K562 (cell line): ENCODE measurements at regions not wholly inside any gene's neighbourhood (a gene's known extent, or its start where the extent isn't known, plus 50 kb on each side); places are given as distances from the start of the nearest gene placed in this dataset.

Experiments used
- ATAC-seq: fragments of 200-7000 bp; cut with Tn5 transposase; 3 replicates; pipeline ENCODE4 v1.9.1; 2020; ENCODE audit warnings: moderate library complexity
- BruUV-seq: library from RNA; stranded (reverse); fragments of 400-500 nt; replicated peaks from 2 replicates; lab custom pipeline; 2021; lab: Mats Ljungman, UMichigan
- CTCF ChIA-PET: fragments of 300-600 bp; formaldehyde crosslinking; extraction: SDS; loops from one replicate; lab custom pipeline; 2021; ENCODE audit warnings: low intra/inter-chr PET ratio; lab: Yijun Ruan, JAX
- POLR2A ChIA-PET: fragments of 300-600, 350-650 bp; sonication (Branson Sonifier 250); formaldehyde crosslinking; extraction: SDS; loops from one replicate; lab custom pipeline; 2021; ENCODE audit warnings: antibody characterized with exemption, inconsistent platforms; lab: Yijun Ruan, JAX
- DNase-seq, 4 experiments: peaks; one replicate each; pipeline versions ENCODE4 v3.0.0 to v3.0.0-alpha.2; 2011 to 2018; ENCODE audit warnings: low spot score in 3 of 4, mixed read lengths in 3 of 4; ENCODE audit errors: extremely low read depth in 1 of 4
- FAIRE-seq: peaks from 2 replicates; lab custom pipeline; 2011; peaks lifted over from hg19 to GRCh38; lab: Jason Lieb, UNC
- H2AFZ ChIP-seq: 2 replicates; pipeline ENCODE4 v1.6.0; 2011; ENCODE audit warnings: low read depth, low read length, control low read depth, inconsistent platforms
- H3K27ac ChIP-seq: fragments of 200-600 bp; 3 replicates; pipeline ENCODE4 v1.8.0; 2011; ENCODE audit warnings: low read depth, mild to moderate bottlenecking, control low read depth, inconsistent platforms, low read length, moderate library complexity, mixed read lengths; ENCODE audit errors: extremely low read depth
- H3K27me3 ChIP-seq, 2 experiments: fragments of 300-600 bp in 1 of 2; 2 replicates in 1 of 2; 3 replicates in 1 of 2; pipeline versions ENCODE4 v1.6.0 to v1.8.0; 2011; ENCODE audit warnings: inconsistent platforms in 2 of 2, low read length in 2 of 2, mild to moderate bottlenecking in 1 of 2, mixed read lengths in 1 of 2, moderate library complexity in 1 of 2; ENCODE audit not compliant: control insufficient read depth in 2 of 2, insufficient read depth in 2 of 2
- H3K36me3 ChIP-seq: fragments of 300-600 bp; 3 replicates; pipeline ENCODE4 v1.8.0; 2011; ENCODE audit warnings: mild to moderate bottlenecking, low read length, inconsistent platforms; ENCODE audit not compliant: control insufficient read depth, insufficient read depth
- H3K4me1 ChIP-seq, 2 experiments: fragments of 200-600 bp in 1 of 2; replicated peaks in 1 of 2; 2 replicates in 1 of 2; 3 replicates in 1 of 2; pipeline versions ENCODE4 v1.5.1 to v1.8.0; 2011; ENCODE audit warnings: inconsistent platforms in 2 of 2, low read length in 2 of 2, mild to moderate bottlenecking in 1 of 2, mixed read lengths in 1 of 2, moderate library complexity in 1 of 2; ENCODE audit not compliant: control insufficient read depth in 2 of 2, insufficient read depth in 2 of 2
- H3K4me2 ChIP-seq: 2 replicates; pipeline ENCODE4 v1.6.1; 2011; ENCODE audit warnings: low read length, control low read depth, inconsistent platforms, mixed read lengths; ENCODE audit not compliant: insufficient read depth
- H3K4me3 ChIP-seq: fragments of 200-600 bp; sonication (generic), shearing (Covaris generic); 2 replicates; pipeline ENCODE4 v1.5.1; 2016; ENCODE audit warnings: control low read depth, inconsistent platforms
- H3K79me2 ChIP-seq: fragments of 200-600 bp; 3 replicates; pipeline ENCODE4 v1.8.0; 2011; ENCODE audit warnings: low read length, inconsistent platforms; ENCODE audit not compliant: control insufficient read depth, insufficient read depth
- H3K9ac ChIP-seq, 2 experiments: 2 replicates each; pipeline versions ENCODE4 v1.6.0 to v1.6.1; 2011; ENCODE audit warnings: low read depth in 2 of 2, low read length in 2 of 2, control low read depth in 1 of 2, inconsistent platforms in 1 of 2, mild to moderate bottlenecking in 1 of 2, mixed read lengths in 1 of 2; ENCODE audit not compliant: insufficient read depth in 1 of 2
- H3K9me1 ChIP-seq: one replicate; pipeline ENCODE4 v1.6.0; 2011; ENCODE audit warnings: inconsistent platforms, mild to moderate bottlenecking, low read length, moderate library complexity; ENCODE audit not compliant: control insufficient read depth, insufficient read depth
- H3K9me3 ChIP-seq: replicated peaks from 2 replicates; pipeline ENCODE4 v1.5.1; 2011; ENCODE audit warnings: low read depth, low read length, inconsistent platforms; ENCODE audit not compliant: control insufficient read depth, insufficient read depth
- H4K20me1 ChIP-seq: replicated peaks from 2 replicates; pipeline ENCODE4 v1.6.1; 2011; ENCODE audit warnings: low read length, inconsistent platforms, mixed read lengths; ENCODE audit not compliant: control insufficient read depth, insufficient read depth
- CEBPG ChIP-seq, 3 experiments: fragments of 200-800 bp in 1 of 3; sonication (Bioruptor generic) in 1 of 3; sonication (generic) in 1 of 3; formaldehyde crosslinking in 1 of 3; IDR thresholded peaks in 2 of 3; conservative IDR thresholded peaks in 1 of 3; 2 replicates each; pipeline versions ENCODE4 v1.6.1 to v1.8.0; 2016 to 2022; ENCODE audit warnings: missing compliant biosample characterization in 2 of 3, missing genetic modification characterization in 2 of 3, mild to moderate bottlenecking in 1 of 3, missing genetic modification reagents in 1 of 3
- NEUROD1 ChIP-seq: fragments of 150-350 bp; IDR thresholded peaks from 2 replicates; pipeline ENCODE4 v1.6.1; 2014; ENCODE audit warnings: borderline replicate concordance, low read length, low read depth; ENCODE audit not compliant: partially characterized antibody
- ZNF584 ChIP-seq: fragments of 200-800 bp; sonication (Bioruptor generic); IDR thresholded peaks from 2 replicates; pipeline ENCODE4 v1.6.1; 2016; ENCODE audit warnings: low read depth, mild to moderate bottlenecking, missing genetic modification characterization, missing compliant biosample characterization
- WGBS: fragments of 100-300 bp; shearing (Covaris generic); methylation state at CpG from one replicate; pipeline ENCODE4 v1.1.6; 2016; ENCODE audit warnings: low coverage, mixed read lengths; ENCODE audit not compliant: insufficient coverage; ENCODE audit errors: missing lambda C conversion rate; 5-methylcytosine and 5-hydroxymethylcytosine counted together
- in situ Hi-C: fragments of 300-500 bp; cut with MboI; formaldehyde crosslinking; loops from 4 replicates; pipeline ENCODE4 v1.15.0; 2018; ENCODE audit warnings: inconsistent platforms, mixed read lengths
- intact Hi-C: fragments of 100-400 bp; cut with micrococcal nuclease; formaldehyde crosslinking; loops from 2 replicates; pipeline ENCODE4 v1.14.2; 2022

DNA sequence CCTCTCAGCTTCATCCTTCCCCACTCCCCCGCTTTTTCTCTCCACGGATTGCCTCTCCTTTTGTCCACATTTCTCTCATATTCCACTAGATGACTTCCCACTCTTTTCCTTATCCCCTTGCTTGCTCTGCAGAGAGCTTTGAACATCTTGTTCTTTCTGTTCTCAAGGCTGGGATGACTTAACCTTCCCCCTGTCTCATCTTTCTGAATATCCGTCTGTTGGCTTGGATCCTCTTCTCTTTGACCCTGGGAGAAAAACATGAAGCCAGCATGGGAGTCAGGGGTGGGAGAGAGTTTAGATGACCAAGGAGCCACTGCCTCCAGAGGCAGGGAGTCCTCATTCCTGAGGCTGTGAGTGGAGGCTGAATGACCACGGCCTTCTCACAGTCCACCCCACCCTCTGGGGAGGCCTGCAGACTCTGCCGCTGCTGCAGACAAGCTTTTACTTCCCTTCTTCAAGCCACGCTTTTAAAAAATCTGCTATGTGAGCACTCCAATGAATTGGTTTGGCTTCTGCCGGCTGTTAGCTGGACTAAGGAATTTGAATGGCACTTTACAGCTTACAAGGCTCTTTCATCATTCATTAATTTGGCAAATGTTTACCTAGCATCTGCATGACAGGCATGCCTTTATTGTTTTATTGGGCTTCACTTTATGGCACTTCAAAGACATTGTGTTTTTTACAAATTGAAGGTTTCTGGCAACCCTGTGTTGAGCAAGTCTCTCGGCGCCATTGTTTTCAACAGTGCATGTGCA, 111.6 kb upstream of the SLC6A6 start:
- TF ChIP-seq ZNF584 (CRISPR knock-in tag) (peak; percentile 57), CEBPG (CRISPR knock-in tag; IDR thresholded peaks at IDR 0.05) (peak; percentile 25; the same call in 1 of the 2 replicates), CEBPG (tag; conservative IDR thresholded peaks at IDR 0.05 in 1 of 2, IDR thresholded peaks at IDR 0.05 in 1 of 2) (peak in 1 of 2 experiments; percentile 61; a peak in 2 of 4 replicates), NEUROD1 (no peak)
- ChIA-PET CTCF (no interaction called here), POLR2A (interaction anchor here (0.6 to 1.9 kb wide), 9 partner anchors 13 to 325 kb away, joined by 3 to 5 read pairs (median 3); partner anchors contain the start of genes LSM3 and XPC)
- no peak overlapping the region for H3K4me2 ChIP-seq
- intact Hi-C loops (no loop called here), in situ Hi-C loops (no loop called here)
- H3K79me2 ChIP-seq: no peaks in the 10 kb centered on the region
- DNase-seq: no peak
- peak overlapping the region; percentile 16; the same call in 1 of the 2 replicates for H2AFZ ChIP-seq
- BruUV-seq: no TSS peak
- no peaks in the 10 kb centered on the region for H3K36me3 ChIP-seq
- FAIRE-seq: no peak
- H3K27ac ChIP-seq: no peak overlapping the region
- H3K9ac ChIP-seq: no peak overlapping the region; a peak in 1 of 4 replicates
- H3K4me3 ChIP-seq: no peak overlapping the region
- no peaks in the 10 kb centered on the region for H3K9me3 ChIP-seq
- H4K20me1 ChIP-seq: no peaks in the 10 kb centered on the region
- ATAC-seq: peak; percentile 25; the same call in 2 of the 3 replicates
- WGBS: 43% methylated on average over 9 of the region's 9 CpGs
- H3K9me1 ChIP-seq: no peaks in the 10 kb centered on the region
- H3K27me3 ChIP-seq: no peaks in the 10 kb centered on the region
- H3K4me1 ChIP-seq: peaks cover 0 to 16% of the 10 kb centered on the region in 2 experiments; a peak in 3 of 5 replicates
